Testis (tissue), 2 donors: ENCODE measurements at regions not wholly inside any gene's neighbourhood (a gene's known extent, or its start where the extent isn't known, plus 50 kb on each side); places are given as distances from the start of the nearest gene placed in this dataset.

ENCODE experiments used
- CTCF ChIP-seq, 3 experiments: fragments of 450-650 bp in 2 of 3; fragments of 200-600 bp in 1 of 3; sonication (generic) in 1 of 3; IDR thresholded peaks; one replicate each; pipeline ENCODE4 v1.5.1; 2016 to 2019; ENCODE audit warnings: antibody characterized with exemption in 3 of 3, mild to moderate bottlenecking in 2 of 3, moderate library complexity in 1 of 3
- POLR2A ChIP-seq: fragments of 450-650 bp; IDR thresholded peaks from one replicate; pipeline ENCODE4 v1.6.1; 2017; ENCODE audit warnings: antibody characterized with exemption, mild to moderate bottlenecking, moderate library complexity

- no peak for TF ChIP-seq POLR2A
- TF ChIP-seq CTCF (IDR thresholded peaks at IDR 0.05) = no peak
Measured at GRCh38 chr5:118156181-118156580, 832.2 kb downstream of the DTWD2 start.
